Colonic mucosa (tissue), 4 donors: ENCODE measurements at regions not wholly inside any gene's neighbourhood (a gene's known extent, or its start where the extent isn't known, plus 50 kb on each side); places are given as distances from the start of the nearest gene placed in this dataset.

Experiments used
- DNase-seq: peaks from one replicate; pipeline ENCODE4 v3.0.0-alpha.2; 2020
- H3K27ac ChIP-seq: fragments of 200-600 bp; one replicate; pipeline ENCODE4 v1.8.0; 2021
- H3K27me3 ChIP-seq: fragments of 200-600 bp; one replicate; pipeline ENCODE4 v1.8.0; 2021
- H3K36me3 ChIP-seq: fragments of 200-600 bp; one replicate; pipeline ENCODE4 v1.8.0; 2021
- H3K4me1 ChIP-seq: fragments of 200-600 bp; one replicate; pipeline ENCODE4 v1.8.0; 2021; ENCODE audit warnings: mild to moderate bottlenecking
- H3K4me3 ChIP-seq: fragments of 200-600 bp; one replicate; pipeline ENCODE4 v1.8.0; 2021
- H3K9ac ChIP-seq, 2 donors: one replicate each; pipeline ENCODE4 v1.7.0; 2013; ENCODE audit warnings: control low read depth in 2 of 2, low read depth in 2 of 2, low read length in 2 of 2
- H3K9me3 ChIP-seq: fragments of 200-600 bp; one replicate; pipeline ENCODE4 v1.8.0; 2021
- CTCF ChIP-seq: fragments of 200-600 bp; IDR thresholded peaks from one replicate; pipeline ENCODE4 v1.8.0; 2022; ENCODE audit warnings: antibody characterized with exemption, mild to moderate bottlenecking
- intact Hi-C: fragments of 100-400 bp; cut with DNase I; formaldehyde crosslinking; loops from one replicate; pipeline ENCODE4 v1.14.1; 2022
- donor health status: healthy.
- donor health status: DM: no; HTN: no; CAD: no.
- donor health status: DM: no; HTN: no; CAD: no.

GRCh38 chr3:59320080-59320479 lies 270.3 kb upstream of the CFAP20DC start:
- no peak for TF ChIP-seq CTCF
- no peak for DNase-seq
- intact Hi-C loops, result no loop called here
- Histone ChIP-seq H3K4me1 (no peaks in the 10 kb centered on the region), H3K9me3 (no peaks in the 10 kb centered on the region), H3K4me3 (no peak overlapping the region), H3K36me3 (no peaks in the 10 kb centered on the region), H3K27me3 (no peaks in the 10 kb centered on the region), H3K9ac (no peak overlapping the region), H3K27ac (no peak overlapping the region)

GRCh38 chr3:59319442-59319841 lies 269.6 kb upstream of the CFAP20DC start:
- DNase-seq, result no peak
- Histone ChIP-seq H3K4me3 (no peak overlapping the region), H3K9ac (no peak overlapping the region), H3K36me3 (no peaks in the 10 kb centered on the region), H3K9me3 (no peaks in the 10 kb centered on the region), H3K27me3 (no peaks in the 10 kb centered on the region), H3K4me1 (no peaks in the 10 kb centered on the region), H3K27ac (no peak overlapping the region)
- intact Hi-C loops, result loop anchor here (10.0 kb wide), 2 partner anchors 255 to 535 kb away; no protein-coding TSS in a partner anchor
- no peak for TF ChIP-seq CTCF

- H3K27me3 ChIP-seq, result no peaks in the 10 kb centered on the region
- H3K36me3 ChIP-seq, result no peaks in the 10 kb centered on the region
- intact Hi-C loops, result loop anchor here (10.0 kb wide), 2 partner anchors 256 to 536 kb away; no protein-coding TSS in a partner anchor
- TF ChIP-seq CTCF, result no peak
- H3K9ac ChIP-seq, result no peak overlapping the region
- DNase-seq, result no peak
- H3K4me1 ChIP-seq, result no peaks in the 10 kb centered on the region
- no peaks in the 10 kb centered on the region for H3K9me3 ChIP-seq
- H3K4me3 ChIP-seq, result no peak overlapping the region
- no peak overlapping the region for H3K27ac ChIP-seq
Observed at GRCh38 chr3:59318881-59319280, 269.1 kb upstream of the CFAP20DC start.

- Histone ChIP-seq H3K9me3 (no peaks in the 10 kb centered on the region), H3K4me1 (no peaks in the 10 kb centered on the region), H3K27ac (no peak overlapping the region), H3K9ac (no peak overlapping the region), H3K36me3 (no peaks in the 10 kb centered on the region), H3K27me3 (no peaks in the 10 kb centered on the region), H3K4me3 (no peak overlapping the region)
- intact Hi-C loops, result loop anchor here (10.0 kb wide), 2 partner anchors 257 to 537 kb away; no protein-coding TSS in a partner anchor
- TF ChIP-seq CTCF, result no peak
- no peak for DNase-seq
Observed at GRCh38 chr3:59317386-59317785, 267.6 kb upstream of the CFAP20DC start.

- intact Hi-C loops, result loop anchor here (10.0 kb wide), 2 partner anchors 258 to 538 kb away; no protein-coding TSS in a partner anchor
Observed at GRCh38 chr3:59316688-59317275, 267.0 kb upstream of the CFAP20DC start.

More at GRCh38 chr3:59316688-59317275, 267.0 kb upstream of the CFAP20DC start:
- H3K4me3 ChIP-seq, result no peak overlapping the region
- DNase-seq, result no peak
- no peaks in the 10 kb centered on the region for H3K4me1 ChIP-seq
- H3K9ac ChIP-seq, result no peak overlapping the region
- no peaks in the 10 kb centered on the region for H3K9me3 ChIP-seq
- TF ChIP-seq CTCF, result no peak
- no peak overlapping the region for H3K27ac ChIP-seq
- H3K27me3 ChIP-seq, result no peaks in the 10 kb centered on the region
- H3K36me3 ChIP-seq, result no peaks in the 10 kb centered on the region
